ENCODE measurements at regions not wholly inside any gene's neighbourhood (a gene's known extent, or its start where the extent isn't known, plus 50 kb on each side); places are given as distances from the start of the nearest gene placed in this dataset.
"Not testable (repeated sequence)": the region's sequence is repeated elsewhere in the genome, so short reads cannot be mapped to it uniquely, and the experiment has no call there.

GRCh38 chr22:23434198-23434830 lies 145.8 kb downstream of the IGLL1 start:
- H4K20me1 ChIP-seq (ENCODE audit: insufficient read depth, low read length); H3F3A ChIP-seq (ENCODE audit: insufficient read depth, low read length); H3K4me3 ChIP-seq (ENCODE audit: low read length); H3K9ac ChIP-seq (ENCODE audit: low read length); H3K9me2 ChIP-seq (replicated peaks; ENCODE audit: insufficient read depth, low read length); H3K9me3 ChIP-seq (replicated peaks; ENCODE audit: insufficient read depth, low read length); H3K4me2 ChIP-seq (ENCODE audit: low read depth, low read length); H3K36me3 ChIP-seq (replicated peaks; ENCODE audit: insufficient read depth, low read length); H3K79me2 ChIP-seq (ENCODE audit: low read length); H3K27ac ChIP-seq (ENCODE audit: low read length); H3K4me1 ChIP-seq (ENCODE audit: low read length); DNase-seq; H2AFZ ChIP-seq (ENCODE audit: low read length): not testable (repeated sequence)
- peaks cover 38% of the 10 kb centered on the region for H3K27me3 ChIP-seq (replicated peaks; ENCODE audit: insufficient read depth, low read length)

GRCh38 chr22:23433127-23434005 lies 146.7 kb downstream of the IGLL1 start:
- Histone ChIP-seq H3K4me2 (ENCODE audit: low read depth, low read length) (peak overlapping the region; percentile 50; the same call in 1 of the 2 replicates), H3K4me3 (ENCODE audit: low read length) (peak overlapping the region; percentile 36; the same call in 1 of the 2 replicates), H3K27me3 (replicated peaks; ENCODE audit: insufficient read depth, low read length) (peaks cover 38% of the 10 kb centered on the region), H2AFZ (ENCODE audit: low read length) (0 out of 2 replicates have a peak overlapping the region, but pooled peaks have one; percentile 69)
- not testable (repeated sequence) for H3K27ac ChIP-seq (ENCODE audit: low read length); H3K79me2 ChIP-seq (ENCODE audit: low read length); H3F3A ChIP-seq (ENCODE audit: insufficient read depth, low read length); H3K9ac ChIP-seq (ENCODE audit: low read length); H3K9me3 ChIP-seq (replicated peaks; ENCODE audit: insufficient read depth, low read length); H3K36me3 ChIP-seq (replicated peaks; ENCODE audit: insufficient read depth, low read length); H4K20me1 ChIP-seq (ENCODE audit: insufficient read depth, low read length); H3K4me1 ChIP-seq (ENCODE audit: low read length); H3K9me2 ChIP-seq (replicated peaks; ENCODE audit: insufficient read depth, low read length)
- TF ChIP-seq CTCF (IDR thresholded peaks at IDR 0.05; ENCODE audit: low read length) = peak; percentile 46
- DNase-seq = peak; percentile 31

- not testable (repeated sequence) for H3K9me3 ChIP-seq (replicated peaks; ENCODE audit: insufficient read depth, low read length); H3K4me3 ChIP-seq (ENCODE audit: low read length); H3K4me1 ChIP-seq (ENCODE audit: low read length); H3K27ac ChIP-seq (ENCODE audit: low read length); H3K9ac ChIP-seq (ENCODE audit: low read length); H3K36me3 ChIP-seq (replicated peaks; ENCODE audit: insufficient read depth, low read length); DNase-seq; H3F3A ChIP-seq (ENCODE audit: insufficient read depth, low read length); H3K9me2 ChIP-seq (replicated peaks; ENCODE audit: insufficient read depth, low read length); H4K20me1 ChIP-seq (ENCODE audit: insufficient read depth, low read length); H3K79me2 ChIP-seq (ENCODE audit: low read length)
- Histone ChIP-seq H3K27me3 (replicated peaks; ENCODE audit: insufficient read depth, low read length) (peaks cover 31% of the 10 kb centered on the region), H2AFZ (ENCODE audit: low read length) (0 out of 2 replicates have a peak overlapping the region, but pooled peaks have one; percentile 69), H3K4me2 (ENCODE audit: low read depth, low read length) (peak overlapping the region; percentile 34; the same call in 1 of the 2 replicates)
Measured at GRCh38 chr22:23432719-23433118, 147.4 kb downstream of the IGLL1 start.

- Histone ChIP-seq H3K27me3 (replicated peaks; ENCODE audit: insufficient read depth, low read length) (peaks cover 28% of the 10 kb centered on the region), H3K27ac (ENCODE audit: low read length) (no peak overlapping the region), H3K9me2 (replicated peaks; ENCODE audit: insufficient read depth, low read length) (no peaks in the 10 kb centered on the region), H2AFZ (ENCODE audit: low read length) (no peak overlapping the region), H3K79me2 (ENCODE audit: low read length) (no peaks in the 10 kb centered on the region), H3K4me3 (ENCODE audit: low read length) (no peak overlapping the region), H3F3A (ENCODE audit: insufficient read depth, low read length) (no peaks in the 10 kb centered on the region), H3K36me3 (replicated peaks; ENCODE audit: insufficient read depth, low read length) (no peaks in the 10 kb centered on the region), H3K9ac (ENCODE audit: low read length) (no peak overlapping the region), H3K4me1 (ENCODE audit: low read length) (no peaks in the 10 kb centered on the region), H3K9me3 (replicated peaks; ENCODE audit: insufficient read depth, low read length) (no peaks in the 10 kb centered on the region), H3K4me2 (ENCODE audit: low read depth, low read length) (no peak overlapping the region), H4K20me1 (ENCODE audit: insufficient read depth, low read length) (no peaks in the 10 kb centered on the region)
- TF ChIP-seq EZH2phosphoT487 (IDR thresholded peaks at IDR 0.05; ENCODE audit: low read length) = no peak
- no peak for TF ChIP-seq EZH2 (optimal IDR thresholded peaks at IDR 0.05; ENCODE audit: low read depth, low read length)
- no peak for TF ChIP-seq CTCF (IDR thresholded peaks at IDR 0.05; ENCODE audit: low read length)
- DNase-seq = no peak
Measured at GRCh38 chr22:23431337-23432072, 148.6 kb downstream of the IGLL1 start.

- not testable (repeated sequence) for H3K27ac ChIP-seq (ENCODE audit: low read length); H3F3A ChIP-seq (ENCODE audit: insufficient read depth, low read length)
Measured at GRCh38 chr22:23424551-23425068, 155.5 kb downstream of the IGLL1 start.

More at GRCh38 chr22:23424551-23425068, 155.5 kb downstream of the IGLL1 start:
- H3K4me3 ChIP-seq (ENCODE audit: low read length); DNase-seq; H3K4me1 ChIP-seq (ENCODE audit: low read length); H3K79me2 ChIP-seq (ENCODE audit: low read length); H3K27me3 ChIP-seq (replicated peaks; ENCODE audit: insufficient read depth, low read length); H3K9ac ChIP-seq (ENCODE audit: low read length); H3K9me2 ChIP-seq (replicated peaks; ENCODE audit: insufficient read depth, low read length); H3K9me3 ChIP-seq (replicated peaks; ENCODE audit: insufficient read depth, low read length); H3K4me2 ChIP-seq (ENCODE audit: low read depth, low read length); H4K20me1 ChIP-seq (ENCODE audit: insufficient read depth, low read length); H2AFZ ChIP-seq (ENCODE audit: low read length); H3K36me3 ChIP-seq (replicated peaks; ENCODE audit: insufficient read depth, low read length): not testable (repeated sequence)
